ENCODE measurements at regions not wholly inside any gene's neighbourhood (a gene's known extent, or its start where the extent isn't known, plus 50 kb on each side); places are given as distances from the start of the nearest gene placed in this dataset.

- DNase-seq = no peak
These were observed 125.2 kb downstream of the CEBPB start for GRCh38 chr20:50315586-50316551.

DNA sequence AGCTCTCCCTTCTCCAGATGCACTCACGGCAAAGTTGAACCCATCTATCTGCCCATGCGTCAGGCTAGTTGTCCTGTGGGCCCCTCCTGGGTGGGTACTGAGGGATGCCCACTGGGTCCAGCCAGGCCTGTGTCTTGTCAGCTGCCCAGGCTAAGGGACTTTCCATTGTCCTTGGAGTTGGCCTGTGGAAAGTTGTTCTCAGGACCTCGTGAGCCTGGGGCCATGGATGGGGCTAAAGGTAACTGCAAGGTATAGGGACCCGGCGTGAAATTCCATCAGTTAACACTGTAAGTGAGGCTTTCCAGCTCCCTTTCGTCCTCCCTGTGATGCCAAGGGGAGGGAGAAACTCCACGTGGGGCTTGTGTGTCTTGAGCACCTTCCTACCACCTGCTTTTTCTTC is 126.5 kb downstream of the CEBPB start:
- DNase-seq = no peak

GRCh38 chr20:50317609-50318008 is 127.0 kb downstream of the CEBPB start:
- no peak for DNase-seq

GRCh38 chr20:50318710-50319109 is 128.1 kb downstream of the CEBPB start:
- no peak for DNase-seq

DNA sequence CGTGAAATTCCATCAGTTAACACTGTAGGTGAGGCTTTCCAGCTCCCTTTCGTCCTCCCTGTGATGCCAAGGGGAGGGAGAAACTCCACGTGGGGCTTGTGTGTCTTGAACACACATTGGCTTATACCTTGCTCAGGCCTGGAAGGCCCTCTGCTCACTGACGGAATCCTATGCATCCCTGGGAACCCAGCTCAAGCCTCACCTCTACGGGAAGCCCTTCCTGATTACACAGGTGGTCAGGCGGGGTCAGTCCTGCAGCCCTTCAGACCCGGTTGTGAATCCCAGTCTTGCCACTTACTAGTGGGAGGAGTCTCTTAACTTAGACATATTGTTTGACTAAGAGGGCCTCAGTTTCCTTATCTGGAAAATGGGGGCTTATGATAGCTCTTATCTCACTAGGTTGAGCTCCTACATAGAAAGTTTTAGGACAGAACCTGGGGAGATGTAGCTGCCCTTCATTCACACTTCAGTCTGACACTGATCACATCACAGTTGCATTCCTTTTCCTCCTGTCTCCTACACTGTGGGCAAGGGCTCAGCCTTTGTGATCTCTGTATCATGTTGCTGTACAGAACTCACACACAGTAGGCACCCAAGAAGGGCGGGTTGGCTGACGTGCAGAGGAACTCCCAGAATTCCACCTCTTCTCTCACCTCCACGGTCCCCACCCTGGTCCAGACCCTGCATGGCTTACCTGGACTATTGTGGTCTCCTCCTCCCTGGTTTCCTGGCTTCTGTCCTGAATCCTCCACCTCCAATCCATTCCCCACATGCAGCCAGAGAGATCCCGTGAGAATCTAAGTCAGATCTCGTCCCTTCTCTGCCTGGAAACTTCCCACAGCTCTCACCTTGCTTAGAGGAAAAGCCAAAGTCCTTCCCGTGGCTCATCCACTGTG is 129.6 kb downstream of the CEBPB start:
- DNase-seq = no peak

DNA sequence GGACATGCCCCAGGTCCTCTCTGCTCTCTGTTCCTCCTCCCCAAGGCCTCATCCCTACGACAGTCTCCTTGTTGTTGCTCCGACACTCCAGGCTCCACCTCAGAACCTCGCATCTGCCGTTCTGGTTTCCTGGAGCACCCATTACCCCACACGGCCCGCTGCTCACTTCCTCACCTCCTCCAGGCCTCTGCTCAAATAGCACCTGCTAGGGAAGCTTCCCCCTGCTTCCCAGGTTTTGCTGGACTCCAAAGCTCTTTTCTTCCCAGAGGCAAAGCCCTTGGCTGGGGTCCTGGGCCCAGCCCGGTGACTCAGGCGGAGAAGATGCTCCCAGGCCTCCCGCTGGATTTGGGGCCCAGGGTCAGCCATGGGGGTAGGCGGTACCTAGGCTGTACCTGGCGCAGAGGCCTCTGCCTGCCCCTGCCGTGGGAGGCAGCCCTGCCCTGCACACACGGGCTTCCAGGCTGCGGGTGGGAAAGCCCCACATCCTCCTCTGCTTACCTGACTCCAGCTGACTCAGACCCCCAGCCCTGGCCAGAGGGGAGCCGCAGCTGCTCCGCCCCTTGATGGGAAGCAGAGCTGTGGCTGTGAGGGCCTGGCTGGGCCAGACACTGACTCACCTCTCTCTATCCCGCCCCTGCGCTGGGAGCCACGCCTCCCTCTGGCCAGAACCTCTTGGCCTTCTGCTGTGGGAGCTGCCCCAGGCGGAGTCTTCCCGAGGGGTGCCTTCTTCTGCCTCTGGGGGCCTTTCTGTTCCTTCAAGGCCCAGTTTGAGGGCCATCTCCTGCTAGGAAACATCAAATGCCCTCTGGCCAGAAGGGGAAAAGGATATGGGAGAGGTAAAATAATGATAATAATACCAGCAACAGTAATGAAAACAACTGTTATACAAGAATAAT is 130.5 kb downstream of the CEBPB start:
- peak in 1 of 2 donors; percentile 32 for DNase-seq

DNA sequence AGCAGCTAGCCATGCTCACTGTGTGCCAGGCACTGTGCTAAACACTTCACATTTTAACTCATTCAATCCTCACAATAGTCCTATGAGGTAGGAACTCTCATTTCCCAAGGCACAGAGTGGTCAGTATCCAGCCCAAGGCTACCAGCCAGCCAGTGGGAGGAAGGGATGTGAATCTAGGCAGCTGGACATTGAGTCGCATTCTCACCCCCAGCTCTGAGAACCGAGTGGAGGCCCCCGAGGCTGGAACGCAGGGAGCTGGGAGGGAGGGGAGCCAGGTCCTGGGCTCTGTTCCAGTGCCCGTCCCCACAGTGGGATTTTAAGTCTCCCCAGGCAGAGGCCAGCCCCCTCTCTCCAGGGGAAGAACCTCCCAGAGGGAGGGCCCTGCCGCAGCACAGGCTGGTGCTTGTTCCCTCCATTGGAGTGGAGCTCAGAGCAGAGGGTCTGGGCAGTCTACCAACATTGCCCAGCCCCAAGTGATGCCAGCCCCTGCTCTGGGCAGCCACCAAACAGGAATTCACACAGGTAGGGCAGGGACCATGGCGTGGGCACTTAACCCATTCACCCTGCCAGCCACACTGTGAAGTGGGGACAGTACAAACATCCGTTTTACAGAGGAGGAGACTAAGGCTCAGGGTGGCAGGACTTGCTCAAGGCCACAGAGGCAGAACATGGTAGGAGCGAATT is 131.3 kb downstream of the CEBPB start:
- DNase-seq = no peak

DNA sequence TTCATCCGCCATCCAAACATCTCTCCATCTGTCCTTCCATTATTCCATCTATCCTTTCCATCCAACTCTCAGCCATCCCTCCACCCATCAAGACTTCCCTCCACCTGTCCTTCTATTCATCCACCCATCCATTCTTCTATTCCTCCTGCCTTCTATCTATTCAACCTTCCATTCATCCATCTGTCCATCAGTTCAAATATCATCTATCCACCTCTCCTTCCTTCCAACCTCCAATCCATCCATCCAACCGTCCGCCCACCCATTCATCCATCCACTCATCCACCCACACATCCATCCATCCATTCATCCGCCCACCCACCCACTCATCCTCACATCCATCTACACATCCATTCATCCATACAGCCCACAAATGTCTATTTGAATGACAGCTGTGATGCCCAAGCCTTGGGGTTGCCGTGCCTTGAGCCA is 132.1 kb downstream of the CEBPB start:
- no peak for DNase-seq

- no peak for DNase-seq
These were observed 132.6 kb downstream of the CEBPB start for GRCh38 chr20:50323209-50323608.

- no peak for DNase-seq
These were observed 133.4 kb downstream of the CEBPB start for GRCh38 chr20:50323777-50324775.

GRCh38 chr20:50325215-50325614 is 134.6 kb downstream of the CEBPB start:
- DNase-seq = no peak

- no peak for DNase-seq
These were observed 135.0 kb downstream of the CEBPB start for GRCh38 chr20:50325651-50326050.

DNA sequence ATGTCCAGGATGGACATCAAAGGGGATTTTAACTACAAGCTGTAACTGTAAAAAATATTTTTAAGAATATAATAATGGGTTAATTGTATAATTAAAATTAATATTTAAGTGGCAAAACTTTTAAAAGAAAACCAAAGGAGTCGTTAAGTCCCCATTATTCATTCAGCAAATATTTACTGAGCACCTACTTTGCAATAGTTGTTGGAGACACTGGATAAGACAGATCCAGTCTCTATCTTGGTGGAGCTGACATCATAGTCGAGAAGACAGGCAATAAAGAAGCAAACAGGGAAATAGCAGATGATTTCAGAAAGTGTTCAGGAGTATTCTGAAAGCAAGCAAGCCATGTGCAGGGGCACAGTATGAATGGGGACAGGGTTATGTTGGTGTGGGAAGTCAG is 137.0 kb downstream of the CEBPB start:
- no peak for DNase-seq

DNA sequence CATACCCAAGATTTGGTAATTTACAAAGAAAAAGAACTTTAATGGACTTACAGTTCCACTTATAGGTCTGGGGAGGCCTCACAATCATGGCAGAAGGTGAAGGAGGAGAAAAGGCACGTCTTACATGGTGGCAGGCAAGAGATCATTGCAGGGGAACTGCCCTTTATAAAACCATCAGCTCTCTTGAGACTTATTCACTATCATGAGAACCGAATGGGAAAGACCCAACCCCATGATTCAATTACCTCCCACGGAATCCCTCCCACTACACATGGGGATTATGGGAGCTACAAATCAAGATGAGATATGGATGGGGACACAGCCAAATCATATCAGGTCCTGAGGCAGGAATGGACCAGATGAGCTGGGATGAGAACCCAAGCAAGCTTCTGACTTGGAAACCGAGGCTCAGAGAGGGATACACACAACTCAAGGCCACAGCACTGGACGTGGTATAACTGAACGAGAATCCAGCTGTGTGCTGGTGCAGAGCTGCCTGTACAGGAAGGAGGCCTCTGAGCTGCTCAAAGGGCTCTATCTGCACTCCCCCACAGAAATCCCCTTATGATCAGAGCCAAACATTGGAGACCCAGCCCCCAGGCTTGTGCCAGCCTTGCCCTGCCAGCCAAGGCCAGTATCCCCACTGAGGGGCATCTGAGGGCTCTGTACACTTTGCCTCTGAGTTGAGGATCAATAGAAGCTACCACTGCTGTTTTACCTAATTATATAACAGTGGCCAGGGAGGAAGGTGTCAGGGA is 137.8 kb downstream of the CEBPB start:
- DNase-seq = no peak

DNA sequence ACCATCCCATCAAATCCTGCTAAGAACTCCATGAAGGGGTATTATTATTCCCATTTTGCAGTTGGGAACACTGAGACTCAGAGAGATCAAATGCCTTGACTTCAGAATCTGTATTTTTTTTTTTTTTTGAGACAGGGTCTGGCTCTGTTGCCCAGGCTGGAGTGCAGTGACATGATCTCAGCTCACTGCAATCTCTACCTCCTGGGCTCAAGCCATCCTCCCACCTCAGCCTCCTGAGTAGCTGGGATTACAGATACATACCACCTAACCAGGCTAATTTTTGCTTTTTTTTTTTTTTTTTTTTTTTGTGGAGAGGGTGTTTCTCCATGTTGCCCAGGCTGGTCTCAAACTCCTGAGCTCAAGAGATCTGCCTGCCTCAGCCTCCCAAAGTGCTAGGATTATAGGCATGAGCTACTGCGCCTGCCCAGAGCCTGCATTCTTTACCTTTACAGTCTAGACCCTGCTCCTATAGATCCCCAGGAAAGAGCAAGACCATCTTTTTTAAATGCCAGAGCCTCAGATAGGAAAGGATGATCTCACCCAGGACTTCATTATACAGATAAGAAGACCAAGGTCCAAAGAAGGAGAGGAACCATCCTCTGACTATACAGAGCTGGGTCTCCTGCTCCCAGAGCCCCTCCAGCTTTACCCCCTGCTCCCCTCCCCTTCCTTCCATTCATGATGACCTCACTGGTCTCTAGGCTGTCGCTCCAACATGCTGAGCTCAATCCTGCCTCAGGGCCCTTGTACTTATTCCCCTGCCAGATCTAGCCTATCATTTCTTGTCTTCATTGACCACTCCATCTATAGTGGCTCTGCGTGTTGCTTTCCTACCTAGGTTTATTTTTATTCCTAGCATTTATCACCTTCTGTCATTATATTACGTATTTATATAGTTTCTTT is 138.6 kb downstream of the CEBPB start:
- no peak for DNase-seq

DNA sequence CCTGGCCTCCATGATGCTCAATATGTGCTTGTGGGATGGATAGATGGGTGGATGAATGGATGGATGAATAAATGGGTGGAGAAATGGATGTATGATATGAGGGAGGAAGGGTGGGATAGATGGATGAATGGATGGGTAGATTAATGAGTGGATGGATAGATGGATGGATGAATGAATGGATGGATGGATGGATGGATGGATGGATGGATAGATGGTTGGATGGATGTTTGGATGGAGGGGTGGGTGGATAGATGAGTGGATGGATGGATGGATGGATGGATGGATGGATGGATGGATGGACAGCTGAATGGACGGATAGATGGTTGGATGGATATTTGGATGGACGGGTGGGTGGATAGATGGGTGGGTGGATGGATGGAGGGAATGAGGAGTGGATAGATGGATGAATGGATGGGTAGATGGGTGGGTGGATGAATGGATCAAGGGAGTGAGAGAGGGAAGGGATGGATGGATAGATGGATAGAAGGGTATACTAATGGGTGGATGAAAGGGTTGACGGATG is 139.4 kb downstream of the CEBPB start:
- no peak for DNase-seq

GRCh38 chr20:50330504-50331313 is 140.1 kb downstream of the CEBPB start:
- no peak for DNase-seq

Measured in bone marrow (tissue), 2 donors.